SK-MEL-5 (cell line): ENCODE measurements at regions not wholly inside any gene's neighbourhood (a gene's known extent, or its start where the extent isn't known, plus 50 kb on each side); places are given as distances from the start of the nearest gene placed in this dataset.
A peak's percentile ranks its signal among the peaks of the same experiment; 100 is the strongest.
"Not testable (repeated sequence)": the region's sequence is repeated elsewhere in the genome, so short reads cannot be mapped to it uniquely, and the experiment has no call there.

ENCODE experiments used
- DNase-seq: peaks from one replicate; pipeline ENCODE4 v3.0.0-alpha.2; 2016; ENCODE audit warnings: low read depth, low spot score
- in situ Hi-C: cut with HindIII; loops from 2 replicates; pipeline ENCODE4 v1.10.0; 2016; ENCODE audit warnings: low sequenced_read_pairs, high pct_unique_total_duplicates, low pct_unique_long_range_greater_than_20kb

- in situ Hi-C loops = no loop called here
- no peak for DNase-seq
Observed at GRCh38 chr14:25869854-25870253, 728.0 kb downstream of the NOVA1 start.

- in situ Hi-C loops = no loop called here
- no peak for DNase-seq
Observed at GRCh38 chr14:25868521-25869314, 729.1 kb downstream of the NOVA1 start.

- in situ Hi-C loops = no loop called here
- no peak for DNase-seq
Observed at GRCh38 chr14:25861406-25861805, 736.4 kb downstream of the NOVA1 start.

- in situ Hi-C loops = no loop called here
- no peak for DNase-seq
Observed at GRCh38 chr14:25848601-25849000, 749.2 kb downstream of the NOVA1 start.

- in situ Hi-C loops = no loop called here
Observed at GRCh38 chr14:25846246-25846645, 751.6 kb downstream of the NOVA1 start.

GRCh38 chr14:25843481-25844470 lies 754.1 kb downstream of the NOVA1 start:
- no peak for DNase-seq
- in situ Hi-C loops = no loop called here

More at GRCh38 chr14:25846246-25846645, 751.6 kb downstream of the NOVA1 start:
- DNase-seq = no peak

GRCh38 chr14:25841226-25841625 lies 756.6 kb downstream of the NOVA1 start:
- in situ Hi-C loops = no loop called here
- DNase-seq = no peak

- in situ Hi-C loops = no loop called here
- no peak for DNase-seq
Observed at GRCh38 chr14:25837551-25837965, 760.3 kb downstream of the NOVA1 start.

GRCh38 chr14:25836636-25837035 lies 761.2 kb downstream of the NOVA1 start:
- no peak for DNase-seq

GRCh38 chr14:25833341-25834126 lies 764.3 kb downstream of the NOVA1 start:
- in situ Hi-C loops = no loop called here
- DNase-seq = peak; percentile 75

More at GRCh38 chr14:25836636-25837035, 761.2 kb downstream of the NOVA1 start:
- in situ Hi-C loops = no loop called here

GRCh38 chr14:25832585-25832984 lies 765.2 kb downstream of the NOVA1 start:
- no peak for DNase-seq
- in situ Hi-C loops = no loop called here

GRCh38 chr14:25828562-25828961 lies 769.3 kb downstream of the NOVA1 start:
- no peak for DNase-seq
- in situ Hi-C loops = no loop called here

- no peak for DNase-seq
- in situ Hi-C loops = no loop called here
Observed at GRCh38 chr14:25826105-25826504, 771.7 kb downstream of the NOVA1 start.

- DNase-seq = no peak
- in situ Hi-C loops = no loop called here
Observed at GRCh38 chr14:25820368-25820767, 770.4 kb upstream of the STXBP6 start.

GRCh38 chr14:25814622-25815021 lies 764.7 kb upstream of the STXBP6 start:
- DNase-seq, in situ Hi-C loops: not testable (repeated sequence)

GRCh38 chr14:25803386-25804018 lies 753.6 kb upstream of the STXBP6 start:
- in situ Hi-C loops = no loop called here
- DNase-seq = no peak

GRCh38 chr14:25800841-25801240 lies 750.9 kb upstream of the STXBP6 start:
- in situ Hi-C loops = no loop called here
- DNase-seq = no peak
